HepG2 (cell line): ENCODE measurements at regions not wholly inside any gene's neighbourhood (a gene's known extent, or its start where the extent isn't known, plus 50 kb on each side); places are given as distances from the start of the nearest gene placed in this dataset.

Source experiments
- ATAC-seq: fragments of 200-7000 bp; cut with Tn5 transposase; 3 replicates; pipeline ENCODE4 v1.9.1; 2020; ENCODE audit warnings: mild to moderate bottlenecking, moderate library complexity
- BruUV-seq: library from RNA; stranded (reverse); fragments of 400-500 nt; replicated peaks from 2 replicates; lab custom pipeline; 2021; lab: Mats Ljungman, UMichigan
- CTCF ChIA-PET: fragments of 300-600 bp; formaldehyde crosslinking; extraction: SDS; loops from one replicate; lab custom pipeline; 2021; ENCODE audit warnings: low total read pairs, inconsistent platforms, low intra/inter-chr PET ratio; lab: Yijun Ruan, JAX
- POLR2A ChIA-PET: fragments of 350-600 bp; sonication (Branson Sonifier 250); formaldehyde crosslinking; loops from one replicate; lab custom pipeline; 2020; ENCODE audit warnings: antibody characterized with exemption, inconsistent platforms; lab: Yijun Ruan, JAX
- DNase-seq: peaks from one replicate; pipeline ENCODE4 v3.0.0-alpha.2; 2015; ENCODE audit warnings: low spot score
- FAIRE-seq: peaks from 3 replicates; lab custom pipeline; 2011; peaks lifted over from hg19 to GRCh38; lab: Jason Lieb, UNC
- H2AFZ ChIP-seq: one replicate; pipeline ENCODE4 v1.6.1; 2011; ENCODE audit warnings: low read length, inconsistent platforms
- H3K27ac ChIP-seq: fragments of 300-600 bp; 3 replicates; pipeline ENCODE4 v1.8.0; 2011; ENCODE audit warnings: mixed run types, mild to moderate bottlenecking, mixed read lengths, low read length, inconsistent platforms; ENCODE audit not compliant: insufficient read depth; ENCODE audit errors: extremely low read length
- H3K27me3 ChIP-seq, 2 experiments: fragments of 200-600 bp in 1 of 2; 2 replicates in 1 of 2; 3 replicates in 1 of 2; pipeline versions ENCODE4 v1.6.0 to v1.8.0; 2011; ENCODE audit warnings: low read length in 2 of 2, mild to moderate bottlenecking in 2 of 2, moderate library complexity in 2 of 2, inconsistent platforms in 1 of 2; ENCODE audit not compliant: insufficient read depth in 2 of 2, control insufficient read depth in 1 of 2
- H3K36me3 ChIP-seq, 2 experiments: fragments of 200-600 bp in 1 of 2; replicated peaks in 1 of 2; 2 replicates in 1 of 2; 3 replicates in 1 of 2; pipeline versions ENCODE4 v1.5.1 to v1.8.0; 2011; ENCODE audit warnings: low read length in 2 of 2, inconsistent platforms in 1 of 2; ENCODE audit not compliant: insufficient read depth in 2 of 2, control insufficient read depth in 1 of 2
- H3K4me1 ChIP-seq: 2 replicates; pipeline ENCODE4 v1.5.1; 2012; ENCODE audit warnings: low read length, inconsistent platforms; ENCODE audit not compliant: insufficient read depth
- H3K4me2 ChIP-seq: 2 replicates; pipeline ENCODE4 v1.6.0; 2011; ENCODE audit warnings: low read depth, low read length, inconsistent platforms
- H3K4me3 ChIP-seq, 3 experiments: fragments of 200-600 bp in 1 of 3; sonication (generic), shearing (Covaris generic) in 1 of 3; replicated peaks in 1 of 3; 2 replicates each; pipeline ENCODE4 v1.5.1; 2011 to 2016; ENCODE audit warnings: low read length in 3 of 3, inconsistent platforms in 2 of 3, low read depth in 2 of 3, mild to moderate bottlenecking in 2 of 3, control low read depth in 1 of 3, mixed read lengths in 1 of 3; ENCODE audit not compliant: insufficient read depth in 1 of 3
- H3K79me2 ChIP-seq: one replicate; pipeline ENCODE4 v1.6.1; 2011; ENCODE audit warnings: low read length, inconsistent platforms; ENCODE audit not compliant: insufficient read depth
- H3K9ac ChIP-seq: 2 replicates; pipeline ENCODE4 v1.6.0; 2011; ENCODE audit warnings: mild to moderate bottlenecking, low read depth, low read length, inconsistent platforms; ENCODE audit not compliant: insufficient read depth
- H3K9me3 ChIP-seq: 2 replicates; pipeline ENCODE4 v1.5.1; 2012; ENCODE audit warnings: mild to moderate bottlenecking, low read length
- H4K20me1 ChIP-seq: 2 replicates; pipeline ENCODE4 v1.6.0; 2011; ENCODE audit warnings: inconsistent platforms, mild to moderate bottlenecking, low read length, moderate library complexity; ENCODE audit not compliant: insufficient read depth
- CHD4 ChIP-seq: fragments of 200-600 bp; sonication (generic); IDR thresholded peaks from 2 replicates; pipeline ENCODE4 v1.7.0; 2017; ENCODE audit warnings: mild to moderate bottlenecking, low read length, borderline replicate concordance
- FOXM1 ChIP-seq: sonication (generic); formaldehyde crosslinking; IDR thresholded peaks from 2 replicates; pipeline ENCODE4 v1.5.0; 2020; ENCODE audit warnings: missing genetic modification reagents
- IKZF4 ChIP-seq: sonication (generic); formaldehyde crosslinking; IDR thresholded peaks from 2 replicates; pipeline ENCODE4 v1.5.1; 2020; ENCODE audit warnings: borderline replicate concordance, mild to moderate bottlenecking, low read depth, missing genetic modification reagents; ENCODE audit errors: not compliant biosample characterization
- SAP130 ChIP-seq: IDR thresholded peaks from 2 replicates; pipeline ENCODE4 v1.6.1; 2016; ENCODE audit warnings: low read depth
- ZNF225 ChIP-seq: sonication (generic); formaldehyde crosslinking; IDR thresholded peaks from 2 replicates; pipeline ENCODE4 v1.4.0; 2020; ENCODE audit warnings: mild to moderate bottlenecking, missing genetic modification reagents
- ZNF253 ChIP-seq: sonication (generic); formaldehyde crosslinking; IDR thresholded peaks from 2 replicates; pipeline ENCODE4 v1.8.0; 2022; ENCODE audit warnings: mild to moderate bottlenecking, missing genetic modification reagents, borderline replicate concordance
- ZNF33B ChIP-seq: sonication (generic); formaldehyde crosslinking; IDR thresholded peaks from 2 replicates; pipeline ENCODE4 v1.5.1; 2020; ENCODE audit warnings: mild to moderate bottlenecking, missing genetic modification reagents
- ZNF501 ChIP-seq: sonication (generic); formaldehyde crosslinking; IDR thresholded peaks from 2 replicates; pipeline ENCODE4 v1.5.1; 2020; ENCODE audit warnings: mild to moderate bottlenecking, moderate library complexity, missing genetic modification reagents
- ZNF839 ChIP-seq: sonication (generic); formaldehyde crosslinking; IDR thresholded peaks from 2 replicates; pipeline ENCODE4 v1.4.0; 2020; ENCODE audit warnings: missing genetic modification reagents, mild to moderate bottlenecking, borderline replicate concordance
- ZSCAN22 ChIP-seq: sonication (generic); formaldehyde crosslinking; IDR thresholded peaks from 2 replicates; pipeline ENCODE4 v1.4.0; 2020; ENCODE audit warnings: mild to moderate bottlenecking, missing genetic modification reagents
- WGBS: methylation state at CpG from one replicate; pipeline ENCODE4 v1.1.6; 2017; ENCODE audit warnings: low lambda C conversion rate; 5-methylcytosine and 5-hydroxymethylcytosine counted together
- in situ Hi-C: cut with HindIII; loops from 2 replicates; pipeline ENCODE4 v1.10.0; 2017; ENCODE audit warnings: low pct_unique_long_range_greater_than_20kb; ENCODE audit not compliant: extremely low pct_ligation_motif_present
- intact Hi-C: fragments of 100-400 bp; cut with micrococcal nuclease; formaldehyde crosslinking; loops from one replicate; pipeline ENCODE4 v1.10.0; 2022; ENCODE audit not compliant: unreplicated experiment
- TF ChIP-seq, protein P1 (sequence below): sonication (generic); formaldehyde crosslinking; IDR thresholded peaks from 2 replicates; pipeline ENCODE4 v1.4.0; 2020; ENCODE audit warnings: missing genetic modification reagents, borderline replicate concordance
- TF ChIP-seq, protein P2 (sequence below): IDR thresholded peaks from 2 replicates; pipeline ENCODE4 v1.6.1; 2016; ENCODE audit warnings: low read depth, borderline replicate concordance
- TF ChIP-seq, protein P3 (sequence below): sonication (generic); formaldehyde crosslinking; IDR thresholded peaks from 2 replicates; pipeline ENCODE4 v1.9.0; 2021; ENCODE audit warnings: missing genetic modification reagents, borderline replicate concordance

DNA sequence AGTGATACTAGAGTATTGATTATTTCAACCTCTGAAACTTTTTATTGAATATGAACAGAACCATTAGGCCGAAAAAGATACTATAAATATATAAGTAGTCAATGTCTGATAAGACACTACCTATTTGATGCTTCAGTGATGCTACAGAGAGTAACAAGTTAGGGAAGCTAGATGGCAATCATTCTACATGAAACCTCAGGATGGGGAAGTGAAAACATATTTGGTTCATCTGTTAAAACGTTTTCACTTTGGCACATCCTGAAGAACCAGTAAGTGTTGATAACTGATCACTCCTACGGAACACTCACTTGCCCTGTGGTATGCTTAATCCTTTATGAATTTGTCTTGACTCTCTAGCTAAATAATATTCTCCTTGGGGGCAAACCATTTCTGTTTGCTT, 1064.9 kb downstream of the NXPH1 start:
- Histone ChIP-seq H3K27ac (no peak overlapping the region), H4K20me1 (no peaks in the 10 kb centered on the region), H3K9me3 (peaks cover 44% of the 10 kb centered on the region), H3K36me3 (no peaks in the 10 kb centered on the region), H3K4me3 (no peak overlapping the region), H3K79me2 (no peaks in the 10 kb centered on the region), H3K9ac (no peak overlapping the region), H3K4me1 (no peaks in the 10 kb centered on the region), H3K4me2 (no peak overlapping the region), H2AFZ (no peak overlapping the region), H3K27me3 (no peaks in the 10 kb centered on the region)
- ATAC-seq = no peak
- TF ChIP-seq ZNF33B (CRISPR knock-in tag) (no peak), SAP130 (CRISPR knock-in tag) (no peak), CHD4 (no peak), ZNF839 (CRISPR knock-in tag) (no peak)
- TF ChIP-seq, protein P1, sequence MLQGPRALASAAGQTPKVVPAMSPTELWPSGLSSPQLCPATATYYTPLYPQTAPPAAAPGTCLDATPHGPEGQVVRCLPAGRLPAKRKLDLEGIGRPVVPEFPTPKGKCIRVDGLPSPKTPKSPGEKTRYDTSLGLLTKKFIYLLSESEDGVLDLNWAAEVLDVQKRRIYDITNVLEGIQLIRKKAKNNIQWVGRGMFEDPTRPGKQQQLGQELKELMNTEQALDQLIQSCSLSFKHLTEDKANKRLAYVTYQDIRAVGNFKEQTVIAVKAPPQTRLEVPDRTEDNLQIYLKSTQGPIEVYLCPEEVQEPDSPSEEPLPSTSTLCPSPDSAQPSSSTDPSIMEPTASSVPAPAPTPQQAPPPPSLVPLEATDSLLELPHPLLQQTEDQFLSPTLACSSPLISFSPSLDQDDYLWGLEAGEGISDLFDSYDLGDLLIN (CRISPR knock-in tag) = no peak
- intact Hi-C loops (no loop called here), in situ Hi-C loops (no loop called here)
- BruUV-seq = no TSS peak
- POLR2A ChIA-PET = no interaction called here
- DNase-seq = no peak
- CTCF ChIA-PET = no interaction called here
- 2% methylated on average over 3 of the region's 3 CpGs for WGBS
- no peak for FAIRE-seq

DNA sequence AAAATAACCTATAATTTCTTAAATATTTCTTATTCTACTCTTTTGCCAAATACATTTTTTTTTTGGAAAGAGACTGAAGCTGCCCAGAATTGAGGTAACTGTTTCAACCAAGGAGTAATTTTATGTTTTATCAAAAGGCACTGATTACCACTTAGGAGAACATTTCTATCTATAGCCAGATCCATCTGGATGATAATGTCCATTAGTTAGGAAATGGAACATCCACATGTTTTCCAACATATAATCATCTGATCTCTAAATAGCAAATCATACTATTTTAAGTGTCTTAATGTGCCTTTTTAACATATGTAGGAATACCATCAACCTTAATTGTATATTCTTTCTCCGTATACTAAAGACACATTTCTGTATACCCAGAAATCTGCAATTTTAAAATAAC, 1068.9 kb downstream of the NXPH1 start:
- Histone ChIP-seq H3K27me3 (no peaks in the 10 kb centered on the region), H3K79me2 (no peaks in the 10 kb centered on the region), H3K27ac (no peak overlapping the region), H3K9me3 (peaks cover 43% of the 10 kb centered on the region), H3K4me2 (no peak overlapping the region), H3K4me1 (no peaks in the 10 kb centered on the region), H2AFZ (no peak overlapping the region), H3K36me3 (no peaks in the 10 kb centered on the region), H3K9ac (no peak overlapping the region), H3K4me3 (no peak overlapping the region), H4K20me1 (no peaks in the 10 kb centered on the region)
- in situ Hi-C loops (no loop called here), intact Hi-C loops (no loop called here)
- ATAC-seq = no peak
- no TSS peak for BruUV-seq
- WGBS = 39% methylated on average over 1 of the region's 1 CpG
- POLR2A ChIA-PET = no interaction called here
- CTCF ChIA-PET = no interaction called here
- DNase-seq = no peak
- FAIRE-seq = no peak
- TF ChIP-seq ZNF501 = no peak
- TF ChIP-seq ZSCAN22 = no peak
- TF ChIP-seq, protein P2, sequence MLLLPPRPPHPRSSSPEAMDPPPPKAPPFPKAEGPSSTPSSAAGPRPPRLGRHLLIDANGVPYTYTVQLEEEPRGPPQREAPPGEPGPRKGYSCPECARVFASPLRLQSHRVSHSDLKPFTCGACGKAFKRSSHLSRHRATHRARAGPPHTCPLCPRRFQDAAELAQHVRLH (CRISPR knock-in tag) = no peak
- TF ChIP-seq IKZF4 (CRISPR knock-in tag) = no peak
- no peak for TF ChIP-seq FOXM1 (CRISPR knock-in tag)
- TF ChIP-seq, protein P3, sequence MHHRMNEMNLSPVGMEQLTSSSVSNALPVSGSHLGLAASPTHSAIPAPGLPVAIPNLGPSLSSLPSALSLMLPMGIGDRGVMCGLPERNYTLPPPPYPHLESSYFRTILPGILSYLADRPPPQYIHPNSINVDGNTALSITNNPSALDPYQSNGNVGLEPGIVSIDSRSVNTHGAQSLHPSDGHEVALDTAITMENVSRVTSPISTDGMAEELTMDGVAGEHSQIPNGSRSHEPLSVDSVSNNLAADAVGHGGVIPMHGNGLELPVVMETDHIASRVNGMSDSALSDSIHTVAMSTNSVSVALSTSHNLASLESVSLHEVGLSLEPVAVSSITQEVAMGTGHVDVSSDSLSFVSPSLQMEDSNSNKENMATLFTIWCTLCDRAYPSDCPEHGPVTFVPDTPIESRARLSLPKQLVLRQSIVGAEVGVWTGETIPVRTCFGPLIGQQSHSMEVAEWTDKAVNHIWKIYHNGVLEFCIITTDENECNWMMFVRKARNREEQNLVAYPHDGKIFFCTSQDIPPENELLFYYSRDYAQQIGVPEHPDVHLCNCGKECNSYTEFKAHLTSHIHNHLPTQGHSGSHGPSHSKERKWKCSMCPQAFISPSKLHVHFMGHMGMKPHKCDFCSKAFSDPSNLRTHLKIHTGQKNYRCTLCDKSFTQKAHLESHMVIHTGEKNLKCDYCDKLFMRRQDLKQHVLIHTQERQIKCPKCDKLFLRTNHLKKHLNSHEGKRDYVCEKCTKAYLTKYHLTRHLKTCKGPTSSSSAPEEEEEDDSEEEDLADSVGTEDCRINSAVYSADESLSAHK (CRISPR knock-in tag) = no peak
- no peak for TF ChIP-seq ZNF225 (CRISPR knock-in tag)
- no peak for TF ChIP-seq ZNF253 (CRISPR knock-in tag)
